ENCODE measurements at regions not wholly inside any gene's neighbourhood (a gene's known extent, or its start where the extent isn't known, plus 50 kb on each side); places are given as distances from the start of the nearest gene placed in this dataset.
"Not testable (repeated sequence)": the region's sequence is repeated elsewhere in the genome, so short reads cannot be mapped to it uniquely, and the experiment has no call there.

DNA sequence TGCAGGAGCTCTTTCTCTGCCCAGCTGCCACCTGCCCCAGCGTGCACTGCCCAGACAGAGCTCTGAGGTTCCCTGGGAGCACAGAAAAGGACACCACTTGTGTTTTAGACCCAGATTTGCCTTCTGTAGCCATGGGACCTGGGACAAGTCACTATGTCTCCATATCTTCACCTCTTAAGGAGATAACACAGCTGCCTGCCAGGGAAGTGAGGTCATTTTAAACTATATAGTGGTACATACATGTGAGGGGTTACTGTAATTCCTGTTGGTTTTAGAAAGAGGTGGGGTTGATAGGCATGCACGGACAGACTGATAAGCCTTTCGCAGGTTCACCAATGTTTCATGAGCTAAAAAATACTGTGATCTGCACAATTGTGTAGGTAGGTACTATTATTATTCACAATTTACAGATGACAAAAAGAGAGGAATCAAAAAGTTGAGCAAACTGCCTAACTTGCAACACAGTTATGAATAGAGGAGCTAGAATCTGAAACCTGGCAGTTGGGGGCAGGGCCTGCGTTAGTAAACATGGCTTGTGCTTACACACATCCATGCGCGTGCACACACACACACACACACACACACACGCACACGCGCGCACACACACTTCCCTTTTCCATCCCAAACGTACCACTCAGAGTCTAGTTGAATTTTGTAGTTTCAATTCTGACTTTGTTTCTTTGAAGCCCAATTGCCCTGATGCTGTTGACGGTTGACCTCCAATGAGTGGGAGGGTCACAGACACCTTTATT, 193.6 kb downstream of the FAM43A start:
- no peak for DNase-seq (ENCODE audit: low read depth in 2 of 2, low spot score in 1 of 2)

DNA sequence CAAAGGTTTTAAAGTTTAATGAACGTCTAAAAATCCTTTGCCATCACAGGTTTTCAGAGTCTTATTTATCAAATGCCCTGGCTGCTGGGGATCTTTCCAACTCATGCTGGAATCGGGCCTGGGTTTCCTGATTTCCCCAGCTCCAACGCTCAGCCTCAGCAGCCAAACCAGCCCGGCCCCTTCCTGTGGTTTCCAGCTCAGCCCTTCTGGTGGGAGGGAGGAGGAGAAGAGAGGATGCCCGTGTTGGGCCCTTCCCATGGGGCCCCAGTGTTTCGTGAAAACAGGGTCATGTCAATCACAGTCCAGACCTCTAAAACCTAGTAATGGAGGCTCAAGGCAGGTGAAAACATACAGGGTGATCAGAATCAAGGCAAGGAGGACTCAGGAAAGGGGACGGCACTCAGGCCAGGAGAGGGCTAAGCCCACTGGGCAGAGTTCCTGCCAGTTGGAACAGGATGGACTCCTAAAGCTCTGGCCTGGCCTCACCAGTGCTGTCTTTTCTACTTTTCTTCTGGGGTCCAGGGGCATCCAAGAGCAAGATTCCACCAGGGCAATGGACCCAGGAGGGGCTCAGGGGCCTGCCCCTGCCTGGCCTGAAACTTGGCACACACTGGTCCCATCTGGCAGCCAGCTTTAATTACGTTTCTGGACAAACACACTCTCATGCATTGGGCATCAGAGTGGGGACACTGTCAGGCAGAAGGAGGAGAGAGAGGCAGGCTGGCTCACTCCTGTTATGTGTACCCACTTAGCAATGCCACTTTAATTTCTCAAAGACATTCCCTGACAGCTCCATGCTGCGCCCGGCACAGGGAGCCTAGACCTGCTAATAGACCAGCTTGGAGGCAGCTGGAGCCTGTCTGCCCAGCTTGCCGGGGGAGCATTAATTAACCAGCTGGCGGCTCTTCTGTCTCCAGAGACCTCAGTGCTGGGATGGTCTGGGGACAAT, 194.6 kb downstream of the FAM43A start:
- no peak for DNase-seq (ENCODE audit: low read depth in 2 of 2, low spot score in 1 of 2)

DNA sequence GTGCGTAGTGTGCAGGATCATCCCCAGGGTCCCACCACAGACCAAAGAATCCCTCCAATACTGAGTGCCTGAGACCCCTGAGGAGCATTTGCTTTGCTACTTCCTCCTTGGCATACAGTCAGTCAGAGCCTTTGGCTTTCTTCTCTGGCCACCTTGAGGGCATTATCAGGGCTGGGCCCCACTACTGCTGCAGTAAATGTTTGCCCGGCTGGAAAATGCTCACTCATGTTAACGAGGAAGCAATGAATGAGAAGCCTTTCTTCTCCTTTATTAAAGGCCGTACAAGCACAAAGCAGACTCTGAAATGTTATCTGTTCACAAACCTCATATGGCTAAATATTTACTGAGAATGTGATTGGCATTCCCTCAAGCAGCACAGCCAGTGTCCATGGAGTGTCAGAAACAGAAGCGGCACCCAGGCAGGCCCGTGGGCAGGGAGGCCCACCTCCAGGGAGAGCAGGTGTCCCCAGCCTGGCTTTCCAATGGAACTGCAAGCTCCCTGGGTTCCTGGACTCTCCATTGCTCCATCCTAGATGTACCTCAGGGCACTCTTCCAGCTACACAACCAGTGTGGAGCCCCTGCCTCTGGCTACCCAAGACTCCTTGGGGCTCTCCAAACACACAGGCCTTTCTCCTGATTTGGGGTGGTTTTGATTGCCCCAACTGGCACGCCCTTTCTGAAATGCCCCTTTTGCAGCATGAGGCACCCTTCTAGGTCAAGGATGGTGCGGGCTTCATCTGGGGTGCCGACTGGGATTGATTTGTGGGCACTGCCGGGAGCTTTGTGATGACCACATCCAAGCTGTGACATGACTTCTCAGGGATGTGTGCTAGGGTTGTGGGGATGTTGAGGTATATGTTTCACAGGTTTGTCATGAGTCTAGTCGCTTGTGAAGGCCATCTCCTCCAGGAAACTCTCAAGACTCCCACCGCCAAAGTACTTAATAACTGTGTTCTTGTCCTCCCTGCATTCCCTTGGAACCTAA, 195.6 kb downstream of the FAM43A start:
- DNase-seq (ENCODE audit: low read depth in 2 of 2, low spot score in 1 of 2), result no peak

DNA sequence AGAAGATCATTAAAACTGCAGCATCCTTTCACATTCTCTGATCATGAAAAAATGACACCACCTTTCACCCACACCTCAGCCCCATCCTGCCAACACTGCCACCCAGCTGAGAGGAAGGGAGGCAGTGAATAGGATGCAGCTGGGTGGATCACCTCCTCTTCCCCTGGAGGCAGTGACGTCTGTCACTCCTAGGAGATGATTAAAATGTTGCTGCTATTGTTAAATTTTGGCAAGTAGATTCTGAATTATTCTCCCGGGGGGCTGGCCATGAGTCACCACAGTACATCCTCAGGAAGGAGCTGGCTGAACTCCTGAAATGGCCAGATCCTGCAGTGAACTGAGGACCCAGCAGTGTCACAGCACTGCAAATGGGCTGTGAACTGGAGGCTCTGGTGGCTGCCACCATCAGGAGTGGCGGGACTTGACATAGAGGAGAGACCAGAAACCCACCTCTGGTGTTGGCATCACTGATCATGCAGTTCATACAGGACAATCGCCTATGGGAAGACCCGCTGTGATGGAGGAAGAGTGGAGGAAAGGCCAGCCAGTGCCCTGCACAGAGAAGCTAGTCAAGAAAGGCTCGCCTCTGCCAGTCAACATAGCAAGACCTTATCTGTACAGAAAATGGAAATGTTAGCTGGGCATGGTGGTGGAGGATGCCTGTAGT, 199.1 kb downstream of the FAM43A start:
- DNase-seq (ENCODE audit: low read depth in 2 of 2, low spot score in 1 of 2), result no peak

DNA sequence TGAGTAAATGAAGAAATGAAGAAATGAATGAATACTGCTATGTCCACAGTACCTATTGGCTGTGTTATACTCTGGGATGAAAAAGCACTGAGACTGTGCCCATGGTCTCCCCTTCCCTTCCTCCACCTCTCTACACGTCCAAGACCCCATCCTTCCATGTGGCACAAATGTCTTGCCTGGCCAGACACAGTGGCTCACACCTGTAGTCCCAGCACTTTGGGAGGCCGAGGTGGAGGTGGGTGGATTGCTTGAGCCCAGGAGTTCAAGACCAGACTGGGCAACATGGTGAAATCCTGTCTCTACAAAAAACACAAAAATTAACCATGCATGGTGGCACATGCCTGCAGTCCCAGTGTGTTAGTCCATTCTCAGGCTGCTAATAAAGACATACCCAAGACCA, 200.1 kb downstream of the FAM43A start:
- DNase-seq (ENCODE audit: low read depth in 2 of 2, low spot score in 1 of 2), result no peak

DNA sequence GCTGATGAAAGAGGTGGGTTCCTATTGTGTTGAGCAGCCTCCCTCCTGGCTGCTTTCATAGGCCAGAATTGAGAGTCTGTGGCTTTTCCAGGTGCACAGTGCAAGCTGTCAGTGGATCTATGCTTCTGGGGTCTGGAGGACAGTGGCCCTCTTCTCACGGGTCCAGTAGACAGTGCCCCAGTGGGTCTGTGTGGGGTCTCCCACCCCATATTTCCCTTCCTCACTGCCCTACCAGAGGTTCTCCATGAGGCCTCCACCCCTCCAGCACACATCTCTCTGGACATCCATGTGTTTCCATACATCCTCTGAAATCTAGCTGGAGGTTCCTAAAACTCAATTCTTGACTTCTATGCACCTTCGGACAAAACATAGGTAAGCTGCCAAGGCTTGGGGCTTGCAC, 201.2 kb downstream of the FAM43A start:
- DNase-seq (ENCODE audit: low read depth in 2 of 2, low spot score in 1 of 2), result no peak

DNA sequence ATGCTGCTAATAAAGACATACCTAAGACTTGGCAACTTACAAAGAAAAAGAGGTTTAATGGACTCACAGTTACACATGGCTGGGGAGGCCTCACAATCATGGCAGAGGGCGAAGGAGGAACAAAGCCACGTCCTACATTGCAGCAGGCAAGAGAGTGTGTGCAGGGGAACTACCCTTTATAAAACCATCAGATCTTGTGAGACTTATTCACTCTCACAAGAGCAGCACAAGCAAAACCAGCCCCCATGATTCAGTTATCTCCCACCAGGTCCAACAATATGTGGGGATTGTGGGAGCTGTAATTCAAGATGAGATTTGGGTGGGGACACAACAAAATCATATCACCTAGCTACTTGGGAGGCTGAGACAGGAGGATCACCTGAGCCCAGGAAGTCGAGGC, 202.4 kb downstream of the FAM43A start:
- not testable (repeated sequence) for DNase-seq (ENCODE audit: low read depth in 2 of 2, low spot score in 1 of 2)

DNA sequence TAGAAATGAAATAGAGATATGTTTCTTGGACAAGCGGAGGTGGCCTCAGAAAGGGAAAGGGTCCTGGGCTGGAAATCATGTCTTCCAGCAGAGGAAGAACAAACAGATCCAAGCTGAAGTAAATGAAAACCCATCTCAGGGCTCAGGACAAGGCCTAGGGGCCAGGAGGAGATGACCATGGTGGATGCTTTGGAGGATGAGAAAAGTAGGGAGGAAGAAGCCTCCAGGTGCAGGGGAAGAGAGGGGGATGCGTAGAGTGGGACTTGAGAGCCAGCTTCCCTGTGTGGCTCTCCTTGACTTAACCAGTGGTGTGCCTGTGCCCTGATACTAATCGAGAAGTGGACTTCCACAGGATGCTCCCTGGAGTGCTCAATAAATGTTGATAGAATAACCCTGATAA, 203.2 kb downstream of the FAM43A start:
- DNase-seq (ENCODE audit: low read depth in 2 of 2, low spot score in 1 of 2), result no peak

DNA sequence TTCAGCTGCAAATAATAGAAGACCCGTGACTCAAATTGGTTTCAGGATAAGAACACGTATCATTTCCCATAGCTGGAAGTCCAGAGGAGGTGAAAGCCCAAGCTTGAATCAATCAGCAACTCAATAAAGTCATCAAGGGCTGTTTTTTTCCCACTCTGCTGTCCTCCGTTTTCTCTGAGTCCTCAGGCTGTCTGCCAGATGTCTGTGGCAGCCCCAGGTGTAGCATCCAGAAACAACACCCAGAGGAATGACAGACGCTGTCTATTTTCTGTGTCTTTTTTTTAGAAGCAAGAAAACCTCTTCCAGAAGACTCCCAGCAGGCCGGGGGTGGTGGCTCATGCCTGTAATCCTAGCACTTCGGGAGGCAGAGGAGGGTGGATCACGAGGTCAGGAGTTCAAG, 204.4 kb downstream of the FAM43A start:
- DNase-seq (ENCODE audit: low read depth in 2 of 2, low spot score in 1 of 2), result no peak

DNA sequence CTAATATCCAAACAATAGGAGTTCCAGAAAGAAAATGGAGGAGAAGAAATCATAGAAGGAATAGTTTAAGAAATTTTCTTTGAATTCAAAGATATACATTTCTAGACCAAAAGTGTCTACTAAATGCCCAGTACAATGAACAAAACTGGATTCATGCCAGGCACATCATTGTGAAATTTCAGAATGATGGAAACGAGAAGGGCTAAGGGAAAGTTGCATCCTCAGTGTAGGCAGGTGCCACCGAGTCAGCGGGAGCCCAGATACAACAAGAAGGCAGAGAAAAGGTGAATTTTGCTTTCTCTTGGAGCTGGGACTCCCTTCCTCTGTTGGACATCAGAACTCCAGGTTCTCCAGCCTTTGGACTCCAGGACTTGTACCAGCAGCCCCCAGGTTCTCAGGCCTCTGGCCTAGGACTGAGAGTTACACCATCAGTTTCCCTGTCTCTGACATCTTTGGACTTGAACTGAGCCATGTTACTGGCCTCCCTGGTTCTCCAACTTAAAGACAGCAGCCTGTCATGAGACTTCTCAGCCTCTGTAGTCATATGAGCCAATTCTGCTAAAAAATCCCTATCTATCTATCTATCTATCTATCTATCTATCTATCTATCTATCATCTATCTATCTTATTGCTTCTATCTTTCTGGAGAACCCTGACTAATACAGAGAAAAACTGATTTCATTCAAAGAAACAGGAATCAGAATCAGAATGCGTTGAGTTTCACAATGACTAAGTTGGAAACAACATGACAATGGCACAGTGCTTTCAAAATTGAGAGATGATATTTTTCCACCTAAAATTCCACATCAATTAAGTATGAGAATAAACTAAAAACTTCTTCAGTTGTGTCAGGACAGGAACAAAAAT, 207.7 kb downstream of the FAM43A start:
- DNase-seq (ENCODE audit: low read depth in 2 of 2, low spot score in 1 of 2), result no peak

DNA sequence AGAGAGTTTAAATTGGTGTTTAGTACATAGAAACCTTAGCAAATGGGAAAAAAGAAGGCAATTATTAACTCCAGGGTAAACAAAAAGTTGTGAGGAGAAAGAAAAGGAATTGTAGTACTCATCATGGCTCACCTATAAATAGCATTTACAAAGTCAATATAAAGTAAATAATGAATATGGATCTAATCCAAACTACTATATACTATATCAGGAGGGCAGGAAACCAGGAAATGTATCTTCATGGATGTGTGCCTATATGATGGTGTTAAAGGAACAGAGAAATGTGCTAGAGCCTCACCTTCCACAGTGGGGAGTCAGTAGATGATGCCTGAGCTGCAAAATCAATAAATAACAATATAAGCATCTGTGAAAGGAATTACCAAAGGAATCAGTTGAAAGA, 208.9 kb downstream of the FAM43A start:
- DNase-seq (ENCODE audit: low read depth in 2 of 2, low spot score in 1 of 2), result no peak

DNA sequence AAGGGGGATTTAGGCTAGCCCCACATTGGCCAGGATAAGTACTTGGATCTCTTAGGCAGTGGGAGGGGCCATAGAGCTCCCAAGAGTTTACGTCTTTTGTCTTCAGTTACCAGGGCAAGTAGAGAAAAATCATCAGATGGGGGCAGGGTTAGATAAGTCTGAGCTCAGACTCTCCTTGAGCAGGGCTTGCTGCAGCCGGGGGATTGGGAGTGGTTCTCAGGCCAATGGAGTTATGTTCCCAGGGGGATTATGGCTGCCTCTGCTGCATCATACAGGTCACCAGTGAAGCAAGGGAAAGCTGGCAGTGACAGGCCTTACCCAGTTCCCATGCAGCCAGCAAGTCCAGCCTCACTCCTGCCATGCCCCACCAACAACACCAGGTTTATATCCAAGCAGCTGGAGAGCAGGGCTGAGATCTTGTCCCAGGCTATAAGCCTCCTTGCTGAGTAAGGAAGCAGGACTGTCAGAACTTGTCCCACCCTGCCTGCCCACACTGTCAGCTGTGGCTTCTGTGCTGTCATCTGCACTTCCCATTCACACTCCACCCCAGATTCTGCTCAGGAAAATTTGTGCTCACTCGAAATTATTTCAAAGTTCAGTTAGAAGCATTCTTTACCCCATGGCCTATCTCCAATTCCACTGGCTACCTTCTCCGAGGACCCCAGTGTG, 215.3 kb downstream of the FAM43A start:
- no peak for DNase-seq (ENCODE audit: low read depth in 2 of 2, low spot score in 1 of 2)

DNA sequence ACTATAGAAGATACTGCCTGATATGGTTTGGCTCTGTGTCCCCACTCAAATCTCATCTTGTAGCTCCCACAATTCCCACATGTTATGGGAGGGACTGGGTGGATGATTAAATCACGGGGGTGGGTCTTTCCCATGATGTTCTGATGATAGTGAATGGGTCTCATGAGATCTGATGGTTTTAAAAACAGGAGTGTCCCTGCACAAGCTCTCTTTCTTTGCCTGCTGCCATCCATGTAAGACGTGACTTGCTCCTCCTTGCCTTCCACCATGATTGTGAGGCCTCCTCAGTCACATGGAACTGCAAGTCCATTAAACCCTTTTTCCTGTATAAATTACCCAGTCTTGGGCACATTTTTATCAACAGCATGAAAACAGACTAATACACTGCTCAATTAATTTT, 217.8 kb downstream of the FAM43A start:
- not testable (repeated sequence) for DNase-seq (ENCODE audit: low read depth in 2 of 2, low spot score in 1 of 2)

DNA sequence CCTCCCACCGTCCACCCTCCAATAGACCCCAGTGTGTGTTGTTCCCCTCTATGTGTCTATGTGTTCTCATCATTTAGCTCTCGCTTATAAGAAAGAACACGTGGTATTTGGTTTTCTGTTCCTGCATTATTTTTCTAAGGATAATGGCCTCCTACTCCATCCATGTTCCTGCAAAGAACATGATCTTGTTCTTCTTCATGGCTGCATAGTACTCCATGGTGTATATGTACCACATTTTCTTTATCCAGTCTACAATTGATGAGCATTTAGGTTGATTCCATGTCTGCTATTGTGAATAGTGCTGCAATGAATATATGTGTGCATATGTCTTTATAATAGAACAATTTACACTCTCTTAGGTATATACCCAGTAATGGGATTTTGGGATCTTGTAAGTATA, 219.3 kb downstream of the FAM43A start:
- not testable (repeated sequence) for DNase-seq (ENCODE audit: low read depth in 2 of 2, low spot score in 1 of 2)

DNA sequence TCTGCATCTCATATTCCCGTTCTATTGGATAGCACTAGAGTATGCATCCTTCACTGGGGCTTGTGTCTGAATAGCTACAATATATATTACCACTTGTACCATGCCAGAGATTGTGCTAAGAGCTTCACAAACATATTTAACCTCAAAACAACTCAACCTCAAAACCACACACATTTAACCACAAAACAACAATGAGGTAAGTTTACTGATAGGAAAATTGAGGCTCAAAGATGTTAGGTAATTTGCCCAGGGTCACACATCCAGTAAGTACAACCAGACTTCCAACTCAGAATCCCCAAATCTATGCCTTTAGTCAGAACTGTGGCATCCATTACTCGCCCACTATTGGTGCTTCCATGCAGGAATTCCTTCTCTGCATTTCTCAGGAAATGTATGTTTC, 220.0 kb downstream of the FAM43A start:
- DNase-seq (ENCODE audit: low read depth in 2 of 2, low spot score in 1 of 2), result no peak

DNA sequence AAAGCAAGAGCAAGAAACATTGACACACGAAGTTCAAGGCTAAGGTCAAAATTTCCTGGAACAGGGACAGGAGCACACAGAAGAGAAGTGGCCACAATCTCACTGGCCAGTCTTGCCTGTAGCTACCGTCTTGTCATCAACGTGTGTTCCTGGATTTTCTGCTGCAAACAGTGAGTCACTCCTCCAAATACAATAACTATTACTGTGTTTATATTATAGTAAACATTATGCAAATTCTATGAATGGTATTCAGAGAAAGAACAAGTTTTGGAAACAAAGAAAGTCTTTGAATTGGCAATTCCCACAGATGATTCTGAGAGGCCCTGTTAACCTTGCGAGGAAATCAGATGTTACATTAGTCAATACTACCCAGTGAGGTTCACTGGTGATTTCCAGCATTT, 220.5 kb downstream of the FAM43A start:
- no peak for DNase-seq (ENCODE audit: low read depth in 2 of 2, low spot score in 1 of 2)

DNA sequence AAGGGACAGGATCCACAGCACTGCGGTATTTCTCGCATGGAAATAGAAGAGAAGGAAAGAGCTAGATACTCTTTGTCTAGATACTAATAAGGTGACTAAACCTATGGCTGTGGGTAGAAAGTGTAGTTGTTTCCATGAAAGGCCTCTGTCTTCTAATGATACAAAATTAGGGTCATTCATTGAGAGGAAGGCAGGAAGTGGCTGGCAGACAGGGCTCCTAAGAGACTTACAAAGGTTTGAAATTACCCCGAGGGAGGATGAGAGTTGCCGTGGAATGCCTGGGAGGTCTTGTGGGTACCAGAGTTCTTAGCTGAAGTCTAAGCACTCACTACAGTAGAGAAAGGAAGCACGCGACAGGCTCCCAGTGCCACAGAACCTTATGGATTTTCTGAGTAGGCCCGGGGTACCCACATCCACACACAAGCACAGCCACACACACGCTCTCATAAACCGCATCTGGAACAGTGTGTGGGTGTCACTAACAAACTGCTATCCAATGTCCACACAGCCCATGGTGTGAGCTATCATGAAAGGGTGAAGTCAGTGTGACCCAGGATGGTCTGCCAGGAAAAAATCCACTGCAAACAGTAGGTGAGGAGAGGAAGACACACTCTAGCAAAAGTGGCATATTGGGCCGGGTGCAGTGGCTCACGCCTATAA, 221.4 kb downstream of the FAM43A start:
- no peak for DNase-seq (ENCODE audit: low read depth in 2 of 2, low spot score in 1 of 2)

DNA sequence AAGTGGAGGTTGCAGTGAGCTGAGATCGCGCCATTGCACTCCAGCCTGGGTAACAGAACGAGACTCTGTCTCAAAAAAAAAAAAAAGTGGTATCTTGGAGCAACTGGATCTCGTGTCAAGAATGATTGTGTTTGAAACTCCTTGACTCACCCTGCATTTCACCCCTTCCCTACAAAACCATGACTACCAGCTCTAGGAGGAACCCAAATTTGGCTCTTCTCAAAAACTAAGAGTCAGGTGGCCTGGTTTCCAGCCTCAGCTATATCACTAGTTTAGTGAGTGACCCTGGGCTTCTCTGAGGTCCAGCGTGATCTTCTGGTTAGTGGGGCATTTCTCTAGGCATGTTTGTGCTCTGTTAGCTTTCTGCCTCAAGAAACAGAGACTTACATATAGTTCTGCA, 222.1 kb downstream of the FAM43A start:
- no peak for DNase-seq (ENCODE audit: low read depth in 2 of 2, low spot score in 1 of 2)

DNA sequence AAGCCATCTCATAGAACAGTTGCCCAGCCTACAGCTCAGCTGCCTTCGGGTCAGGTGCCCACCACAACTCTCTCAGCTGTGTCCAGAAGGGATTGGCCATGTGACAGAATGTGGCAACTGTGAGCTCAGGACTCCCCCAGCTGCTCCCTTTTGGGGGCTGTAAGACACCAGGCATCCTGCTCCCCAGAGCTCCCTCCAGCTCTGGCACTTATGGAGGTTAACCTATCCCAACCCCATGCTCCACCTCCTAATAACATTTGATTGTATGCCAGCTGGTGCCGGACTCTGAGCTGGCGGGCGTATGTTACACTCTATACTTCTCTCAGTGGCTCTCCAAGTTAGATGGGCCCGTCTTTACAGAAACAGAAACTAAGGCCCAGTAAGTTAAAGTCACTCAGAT, 222.8 kb downstream of the FAM43A start:
- no peak for DNase-seq (ENCODE audit: low read depth in 2 of 2, low spot score in 1 of 2)
